H1 (cell line): ENCODE measurements at regions not wholly inside any gene's neighbourhood (a gene's known extent, or its start where the extent isn't known, plus 50 kb on each side); places are given as distances from the start of the nearest gene placed in this dataset.
A peak's percentile ranks its signal among the peaks of the same experiment; 100 is the strongest.

Source experiments
- CTCF ChIA-PET: fragments of 300-600 bp; sonication (Branson Sonifier 250); formaldehyde crosslinking; loops from one replicate; lab custom pipeline; 2021; ENCODE audit not compliant: partially characterized antibody; lab: Charles Lee
- POLR2A ChIA-PET: fragments of 300-600 bp; sonication (Branson Sonifier 250); formaldehyde crosslinking; loops from one replicate; lab custom pipeline; 2021; ENCODE audit warnings: inconsistent platforms; ENCODE audit not compliant: partially characterized antibody; lab: Charles Lee
- DNase-seq, 2 experiments: peaks; one replicate each; pipeline versions ENCODE4 v3.0.0 to v3.0.0-alpha.2; 2010 to 2022; ENCODE audit warnings: low spot score in 2 of 2, low read depth in 1 of 2, mixed read lengths in 1 of 2
- FAIRE-seq: peaks from 2 replicates; lab custom pipeline; 2011; peaks lifted over from hg19 to GRCh38; lab: Jason Lieb, UNC
- H2AFZ ChIP-seq: 2 replicates; pipeline ENCODE4 v1.8.1; 2012; ENCODE audit warnings: low read length, inconsistent platforms
- H2AK5ac ChIP-seq: 2 replicates; pipeline ENCODE4 v1.6.1; 2013; ENCODE audit warnings: low read depth, low read length
- H2BK120ac ChIP-seq: replicated peaks from 2 replicates; pipeline ENCODE3; 2013; ENCODE audit warnings: low read depth, low read length, inconsistent platforms
- H2BK12ac ChIP-seq: 2 replicates; pipeline ENCODE4 v1.6.1; 2013; ENCODE audit warnings: low read depth, low read length
- H2BK15ac ChIP-seq: 2 replicates; pipeline ENCODE4 v1.6.1; 2013; ENCODE audit warnings: low read length
- H2BK20ac ChIP-seq: 2 replicates; pipeline ENCODE4 v1.6.1; 2013; ENCODE audit warnings: low read length
- H2BK5ac ChIP-seq: 2 replicates; pipeline ENCODE4 v1.6.1; 2013; ENCODE audit warnings: low read depth, low read length
- H3K14ac ChIP-seq: 2 replicates; pipeline ENCODE4 v1.6.1; 2013; ENCODE audit warnings: inconsistent platforms; ENCODE audit not compliant: insufficient read length
- H3K18ac ChIP-seq: 2 replicates; pipeline ENCODE4 v1.6.1; 2013; ENCODE audit warnings: low read length; ENCODE audit errors: extremely low read depth
- H3K23ac ChIP-seq: 2 replicates; pipeline ENCODE4 v1.6.1; 2013; ENCODE audit warnings: inconsistent platforms; ENCODE audit not compliant: insufficient read length
- H3K23me2 ChIP-seq: 2 replicates; pipeline ENCODE4 v1.6.1; 2013; ENCODE audit warnings: low read depth, low read length
- H3K27ac ChIP-seq: 2 replicates; pipeline ENCODE4 v1.6.1; 2011; ENCODE audit warnings: low read depth, low read length, inconsistent platforms
- H3K27me3 ChIP-seq, 4 experiments: replicated peaks in 1 of 4; 1 replicate in 1 of 4; 2 replicates in 3 of 4; pipeline versions ENCODE4 v1.6.1 to v1.8.1; 2011 to 2013; ENCODE audit warnings: low read length in 3 of 4, mild to moderate bottlenecking in 3 of 4, inconsistent platforms in 2 of 4, mixed read lengths in 2 of 4, moderate library complexity in 1 of 4; ENCODE audit not compliant: control insufficient read depth in 3 of 4, insufficient read depth in 3 of 4; ENCODE audit errors: extremely low read depth in 1 of 4
- H3K36me3 ChIP-seq, 4 experiments: 2 replicates each; pipeline versions ENCODE4 v1.6.1 to v1.8.1; 2011 to 2013; ENCODE audit warnings: mild to moderate bottlenecking in 4 of 4, low read length in 3 of 4, moderate library complexity in 2 of 4, control low read depth in 1 of 4, inconsistent platforms in 1 of 4; ENCODE audit not compliant: insufficient read depth in 4 of 4, control insufficient read depth in 2 of 4
- H3K4ac ChIP-seq: replicated peaks from 2 replicates; pipeline ENCODE3; 2013; ENCODE audit warnings: low read length, low read depth, mixed read lengths, inconsistent platforms; ENCODE audit not compliant: insufficient read length
- H3K4me1 ChIP-seq, 4 experiments: replicated peaks in 1 of 4; 1 replicate in 1 of 4; 2 replicates in 3 of 4; pipeline versions ENCODE4 v1.6.1 to v1.8.1; 2011 to 2013; ENCODE audit warnings: low read length in 3 of 4, inconsistent platforms in 2 of 4, mixed read lengths in 1 of 4; ENCODE audit not compliant: insufficient read depth in 4 of 4, control insufficient read depth in 3 of 4
- H3K4me2 ChIP-seq, 2 experiments: 2 replicates each; pipeline versions ENCODE4 v1.6.1 to v1.8.1; 2011 to 2013; ENCODE audit warnings: low read depth in 2 of 2, low read length in 2 of 2, control low read depth in 1 of 2, inconsistent platforms in 1 of 2, mild to moderate bottlenecking in 1 of 2; ENCODE audit not compliant: insufficient read depth in 1 of 2
- H3K4me3 ChIP-seq, 4 experiments: fragments of 200-600, 300-600 bp in 1 of 4; sonication (generic), shearing (Covaris generic), sonication (Bioruptor Twin) in 1 of 4; 2 replicates each; pipeline versions ENCODE4 v1.5.1 to v1.8.1; 2011 to 2016; ENCODE audit warnings: low read length in 4 of 4, low read depth in 3 of 4, control low read depth in 2 of 4, inconsistent platforms in 2 of 4, mild to moderate bottlenecking in 2 of 4, mixed read lengths in 1 of 4, moderate library complexity in 1 of 4; ENCODE audit not compliant: insufficient read depth in 2 of 4; ENCODE audit errors: extremely low read depth in 1 of 4
- H3K56ac ChIP-seq: replicated peaks from 2 replicates; pipeline ENCODE3; 2013; ENCODE audit warnings: low read depth, mild to moderate bottlenecking, mixed read lengths, low read length, inconsistent platforms; ENCODE audit not compliant: insufficient read length
- H3K79me1 ChIP-seq: 2 replicates; pipeline ENCODE4 v1.6.1; 2013; ENCODE audit warnings: low read depth, low read length, control low read depth
- H3K79me2 ChIP-seq, 2 experiments: 2 replicates each; pipeline versions ENCODE4 v1.6.1 to v1.8.1; 2012 to 2013; ENCODE audit warnings: low read length in 2 of 2, mild to moderate bottlenecking in 2 of 2, inconsistent platforms in 1 of 2; ENCODE audit not compliant: insufficient read depth in 2 of 2, control insufficient read depth in 1 of 2
- H3K9ac ChIP-seq, 4 experiments: replicated peaks in 1 of 4; 1 replicate in 1 of 4; 2 replicates in 3 of 4; pipeline versions ENCODE4 v1.6.1 to v1.8.1; 2011 to 2013; ENCODE audit warnings: low read depth in 3 of 4, low read length in 3 of 4, control low read depth in 2 of 4, mild to moderate bottlenecking in 2 of 4, moderate library complexity in 2 of 4, inconsistent platforms in 1 of 4; ENCODE audit errors: extremely low read depth in 1 of 4
- H3K9me3 ChIP-seq, 2 experiments: 2 replicates each; pipeline versions ENCODE4 v1.6.1 to v1.8.1; 2012 to 2013; ENCODE audit warnings: mild to moderate bottlenecking in 2 of 2, moderate library complexity in 2 of 2, control low read depth in 1 of 2, inconsistent platforms in 1 of 2, low read depth in 1 of 2, low read length in 1 of 2, mixed read lengths in 1 of 2; ENCODE audit not compliant: insufficient read depth in 2 of 2
- H4K20me1 ChIP-seq, 2 experiments: replicated peaks in 1 of 2; 2 replicates each; pipeline versions ENCODE3 to v1.8.1; 2011 to 2013; ENCODE audit warnings: inconsistent platforms in 2 of 2, low read length in 2 of 2, mild to moderate bottlenecking in 1 of 2; ENCODE audit not compliant: insufficient read depth in 2 of 2, control insufficient read depth in 1 of 2
- H4K5ac ChIP-seq: 2 replicates; pipeline ENCODE4 v1.6.1; 2013; ENCODE audit warnings: low read length, low read depth, mixed read lengths, inconsistent platforms; ENCODE audit not compliant: insufficient read length
- H4K8ac ChIP-seq: 2 replicates; pipeline ENCODE4 v1.8.0; 2013; ENCODE audit warnings: mild to moderate bottlenecking, moderate library complexity, low read length, inconsistent platforms; ENCODE audit not compliant: insufficient read depth; ENCODE audit errors: extremely low read depth
- H4K91ac ChIP-seq: replicated peaks from 2 replicates; pipeline ENCODE3; 2013; ENCODE audit warnings: low read length, mixed read lengths, inconsistent platforms; ENCODE audit not compliant: insufficient read length
- BACH1 ChIP-seq: IDR thresholded peaks from 2 replicates; pipeline ENCODE4 v1.6.1; 2012; ENCODE audit warnings: low read length, improper control_type of control experiment
- CEBPB ChIP-seq: IDR thresholded peaks from 2 replicates; pipeline ENCODE4 v1.6.1; 2012; ENCODE audit warnings: low read depth, low read length
- CTBP2 ChIP-seq: IDR thresholded peaks from 2 replicates; pipeline ENCODE4 v1.7.0; 2011; ENCODE audit warnings: borderline replicate concordance, mild to moderate bottlenecking, moderate library complexity, mixed read lengths, low read length; ENCODE audit not compliant: insufficient read depth, insufficient read length
- E2F6 ChIP-seq: IDR thresholded peaks from 2 replicates; pipeline ENCODE4 v1.6.1; 2012; ENCODE audit warnings: inconsistent platforms
- EGR1 ChIP-seq: IDR thresholded peaks from 2 replicates; pipeline ENCODE4 v1.6.1; 2011; ENCODE audit warnings: low read depth, low read length, borderline replicate concordance
- GTF2F1 ChIP-seq: IDR thresholded peaks from 2 replicates; pipeline ENCODE4 v1.6.1; 2012; ENCODE audit warnings: low read depth, low read length, improper control_type of control experiment, borderline replicate concordance
- HDAC2 ChIP-seq, 2 experiments: fragments of 300-600 bp in 1 of 2; sonication (generic) in 1 of 2; IDR thresholded peaks; 2 replicates each; pipeline ENCODE4 v1.6.1; 2011 to 2012; ENCODE audit warnings: low read depth in 2 of 2, low read length in 2 of 2, mild to moderate bottlenecking in 2 of 2, moderate library complexity in 2 of 2, borderline replicate concordance in 1 of 2, inconsistent platforms in 1 of 2
- NANOG ChIP-seq: IDR thresholded peaks from 2 replicates; pipeline ENCODE4 v1.6.1; 2011; ENCODE audit warnings: low read length, low read depth, mild to moderate bottlenecking, inconsistent platforms; ENCODE audit not compliant: insufficient read depth, poor library complexity, severe bottlenecking
- POLR2A ChIP-seq, 2 experiments: IDR thresholded peaks; 1 replicate in 1 of 2; 2 replicates in 1 of 2; pipeline ENCODE4 v1.6.1; 2011; ENCODE audit warnings: low read depth in 2 of 2, low read length in 2 of 2, mild to moderate bottlenecking in 2 of 2; ENCODE audit errors: control extremely low read depth in 1 of 2
- POLR2AphosphoS5 ChIP-seq: IDR thresholded peaks from 2 replicates; pipeline ENCODE4 v1.6.1; 2011; ENCODE audit warnings: low read depth, low read length
- USF2 ChIP-seq: IDR thresholded peaks from 2 replicates; pipeline ENCODE4 v1.6.1; 2011; ENCODE audit warnings: low read length, improper control_type of control experiment
- ZNF274 ChIP-seq: IDR thresholded peaks from 2 replicates; pipeline ENCODE4 v1.7.0; 2012; ENCODE audit warnings: low read length, borderline replicate concordance; ENCODE audit errors: extremely low read depth
- WGBS, 2 experiments: shearing (Covaris generic) in 1 of 2; methylation state at CpG; one replicate each; pipeline versions ENCODE4 v1.1.6 to v1.1.7; 2013 to 2015; ENCODE audit warnings: low lambda C conversion rate in 2 of 2, mixed read lengths in 2 of 2, inconsistent platforms in 1 of 2, low coverage in 1 of 2, missing lambda C conversion rate in 1 of 2; ENCODE audit not compliant: insufficient replicate concordance in 2 of 2, insufficient coverage in 1 of 2, insufficient read length in 1 of 2; ENCODE audit errors: extremely low coverage in 1 of 2, missing lambda C conversion rate in 1 of 2; 5-methylcytosine and 5-hydroxymethylcytosine counted together

GRCh38 chr12:68560851-68561422, 49.8 kb upstream of the RAP1B start:
- H2BK5ac ChIP-seq, result no peak overlapping the region; the same call in 1 of the 2 replicates
- no peak overlapping the region for H4K8ac ChIP-seq
- POLR2A ChIA-PET, result interaction anchor here (1.1 to 1.2 kb wide), 2 partner anchors 9 to 202 kb away, joined by 3 read pairs; no protein-coding TSS in a partner anchor
- H3K18ac ChIP-seq, result peak overlapping the region; percentile 3; the same call in 1 of the 2 replicates
- H4K91ac ChIP-seq, result no peak overlapping the region
- no peaks in the 10 kb centered on the region for H3K79me1 ChIP-seq
- CTCF ChIA-PET, result interaction anchor here (1.9 kb wide), 1 partner anchor 11 kb away, joined by 6 read pairs; no protein-coding TSS in a partner anchor
- no peak overlapping the region for H2BK120ac ChIP-seq
- 93% methylated on average over 5 of the region's 5 CpGs; no CpG with 5 or more reads in 1 of the 2 experiments for WGBS, 2 experiments
- no peak overlapping the region for H2BK20ac ChIP-seq
- DNase-seq, result no peak
- H2AK5ac ChIP-seq, result no peak overlapping the region
- no peaks in the 10 kb centered on the region for H3K79me2 ChIP-seq
- H3K36me3 ChIP-seq, result no peaks in the 10 kb centered on the region
- no peak overlapping the region for H2BK12ac ChIP-seq
- H3K9ac ChIP-seq, result no peak overlapping the region
- no peaks in the 10 kb centered on the region for H3K27me3 ChIP-seq
- H3K4me2 ChIP-seq, result no peak overlapping the region
- H3K23me2 ChIP-seq, result peaks cover 2% of the 10 kb centered on the region; the same call in 1 of the 2 replicates
- no peak overlapping the region; the same call in 1 of the 2 replicates for H2AFZ ChIP-seq
- no peak overlapping the region for H3K4me3 ChIP-seq
- no peak overlapping the region for H2BK15ac ChIP-seq
- no peak overlapping the region for H3K56ac ChIP-seq
- no peak overlapping the region for H3K4ac ChIP-seq
- no peak for TF ChIP-seq E2F6
- TF ChIP-seq CEBPB, result no peak
- no peak for TF ChIP-seq USF2
- TF ChIP-seq HDAC2 (IDR thresholded peaks at IDR 0.05; ENCODE audit: borderline replicate concordance in 1 of 2, low read depth in 2 of 2, low read length in 2 of 2), result no peak
- TF ChIP-seq NANOG, result no peak
- no peak for TF ChIP-seq CTBP2
- TF ChIP-seq POLR2AphosphoS5, result no peak
- no peak for TF ChIP-seq POLR2A (IDR thresholded peaks at IDR 0.05; ENCODE audit: control extremely low read depth in 1 of 2, low read depth in 2 of 2, low read length in 2 of 2)
- no peak for TF ChIP-seq BACH1
- no peak for TF ChIP-seq EGR1
- TF ChIP-seq ZNF274, result no peak
- TF ChIP-seq GTF2F1, result no peak
- no peak overlapping the region for H3K14ac ChIP-seq
- no peaks in the 10 kb centered on the region for H3K9me3 ChIP-seq
- no peak overlapping the region for H3K27ac ChIP-seq
- H4K20me1 ChIP-seq, result no peaks in the 10 kb centered on the region
- no peak for FAIRE-seq
- no peak overlapping the region for H4K5ac ChIP-seq
- H3K23ac ChIP-seq, result no peak overlapping the region
- H3K4me1 ChIP-seq, result peaks cover 2 to 7% (median 6%) of the 10 kb centered on the region in 4 experiments; a peak in 5 of 7 replicates
